ENCODE measurements at regions not wholly inside any gene's neighbourhood (a gene's known extent, or its start where the extent isn't known, plus 50 kb on each side); places are given as distances from the start of the nearest gene placed in this dataset.

DNA sequence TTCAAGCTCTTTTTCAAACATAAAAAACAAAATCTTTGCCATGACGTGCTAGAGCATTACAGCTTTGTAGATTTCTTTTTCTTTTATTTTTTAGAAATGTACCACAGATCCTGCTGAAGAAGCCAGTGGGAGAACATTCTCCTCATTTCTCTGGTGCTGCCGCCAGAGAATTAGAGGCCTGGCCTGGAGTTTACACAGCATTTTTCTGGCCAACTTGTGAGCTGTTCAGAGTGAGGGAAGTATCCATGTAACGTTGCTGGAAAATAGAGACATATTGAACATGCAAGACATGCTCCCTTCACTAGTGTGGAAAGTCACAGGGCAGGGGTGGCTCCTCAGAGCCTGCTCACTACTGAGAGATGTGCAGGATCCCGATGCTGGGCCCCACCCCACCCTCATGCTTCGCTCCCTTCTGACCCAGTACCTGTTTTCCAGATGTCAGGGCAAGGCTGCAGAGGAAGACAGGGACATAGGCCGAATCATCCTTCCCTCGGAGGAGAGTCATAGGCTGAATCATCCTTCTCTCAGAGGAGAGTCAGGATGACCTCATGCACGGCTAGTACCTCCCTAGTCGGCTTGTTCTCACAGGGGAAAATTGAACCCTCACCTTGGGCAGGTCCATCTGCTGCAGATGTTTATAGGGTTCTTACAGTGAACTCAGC, 298.5 kb downstream of the INSIG2 start:
- in situ Hi-C loops (cut with MboI; ENCODE audit: low pct_unique_long_range_greater_than_20kb, low sequenced_read_pairs, unreplicated experiment) = no loop called here
- DNase-seq (ENCODE audit: low spot score) = no peak
- TF ChIP-seq, protein P1, sequence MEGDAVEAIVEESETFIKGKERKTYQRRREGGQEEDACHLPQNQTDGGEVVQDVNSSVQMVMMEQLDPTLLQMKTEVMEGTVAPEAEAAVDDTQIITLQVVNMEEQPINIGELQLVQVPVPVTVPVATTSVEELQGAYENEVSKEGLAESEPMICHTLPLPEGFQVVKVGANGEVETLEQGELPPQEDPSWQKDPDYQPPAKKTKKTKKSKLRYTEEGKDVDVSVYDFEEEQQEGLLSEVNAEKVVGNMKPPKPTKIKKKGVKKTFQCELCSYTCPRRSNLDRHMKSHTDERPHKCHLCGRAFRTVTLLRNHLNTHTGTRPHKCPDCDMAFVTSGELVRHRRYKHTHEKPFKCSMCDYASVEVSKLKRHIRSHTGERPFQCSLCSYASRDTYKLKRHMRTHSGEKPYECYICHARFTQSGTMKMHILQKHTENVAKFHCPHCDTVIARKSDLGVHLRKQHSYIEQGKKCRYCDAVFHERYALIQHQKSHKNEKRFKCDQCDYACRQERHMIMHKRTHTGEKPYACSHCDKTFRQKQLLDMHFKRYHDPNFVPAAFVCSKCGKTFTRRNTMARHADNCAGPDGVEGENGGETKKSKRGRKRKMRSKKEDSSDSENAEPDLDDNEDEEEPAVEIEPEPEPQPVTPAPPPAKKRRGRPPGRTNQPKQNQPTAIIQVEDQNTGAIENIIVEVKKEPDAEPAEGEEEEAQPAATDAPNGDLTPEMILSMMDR (IDR thresholded peaks at IDR 0.05; ENCODE audit: extremely low read depth, insufficient read depth, missing control alignments) = no peak

DNA sequence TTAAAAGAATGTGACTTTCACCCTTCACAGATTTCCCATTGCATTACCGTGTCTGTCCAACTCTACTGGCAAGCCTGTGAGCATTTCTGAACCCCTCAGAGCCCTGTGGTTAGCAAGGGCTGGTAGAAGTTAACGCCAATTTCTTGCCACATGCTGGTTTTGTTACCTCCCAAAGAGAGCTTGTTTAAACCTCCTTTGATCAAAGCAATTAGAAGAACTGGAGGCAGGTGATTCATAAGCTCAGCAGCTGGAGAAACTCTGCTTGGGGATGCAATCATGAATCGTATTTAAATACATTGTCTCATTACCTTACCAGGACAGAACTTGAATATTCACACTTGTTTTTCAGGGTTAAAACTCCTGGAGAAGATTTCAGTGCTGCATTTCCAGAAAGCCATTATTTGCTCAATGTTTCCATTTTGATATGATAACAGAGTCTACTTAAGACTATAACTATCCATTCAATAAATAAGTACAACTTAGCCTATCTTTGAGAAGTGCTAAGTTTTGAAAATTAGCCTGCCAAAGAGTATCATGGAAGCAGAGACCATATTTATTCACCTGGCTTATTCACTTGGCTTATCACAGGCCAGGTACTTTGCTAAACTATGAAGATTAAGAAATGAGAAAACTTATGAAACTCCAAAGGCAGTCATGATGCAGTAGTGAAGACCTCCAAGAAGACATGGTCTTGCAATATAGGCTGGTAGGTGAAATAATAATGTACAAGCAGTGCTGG, 292.8 kb downstream of the INSIG2 start:
- in situ Hi-C loops (cut with MboI; ENCODE audit: low pct_unique_long_range_greater_than_20kb, low sequenced_read_pairs, unreplicated experiment) = no loop called here
- DNase-seq (ENCODE audit: low spot score) = no peak
- TF ChIP-seq, protein P1 (IDR thresholded peaks at IDR 0.05; ENCODE audit: extremely low read depth, insufficient read depth, missing control alignments) = no peak

DNA sequence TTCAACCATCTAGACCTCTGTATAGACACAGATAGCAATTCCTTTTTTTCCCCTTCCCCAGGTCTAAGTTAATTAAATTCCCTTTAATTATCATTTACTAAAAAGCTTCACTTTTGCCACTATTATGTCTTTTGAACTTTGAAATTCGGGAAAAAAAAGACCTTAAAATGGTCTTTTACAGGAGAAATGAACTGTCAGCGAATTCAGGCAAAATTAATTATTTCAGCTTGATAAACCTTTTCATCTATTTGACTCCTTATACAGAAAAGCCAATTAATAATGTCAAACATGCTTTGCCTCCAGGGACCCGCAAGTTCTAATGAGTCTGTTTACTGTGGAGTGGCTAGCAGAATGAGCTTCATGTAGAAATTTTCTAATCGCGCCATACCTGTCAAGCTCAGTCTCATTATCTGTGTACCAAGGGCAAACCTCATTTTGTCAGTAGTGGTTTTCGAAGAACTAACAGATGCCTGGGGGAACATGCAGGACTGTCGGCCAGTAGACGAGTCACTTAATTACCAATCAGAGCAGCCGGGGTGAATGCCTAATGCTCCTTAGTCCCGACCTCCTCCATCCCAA, 287.7 kb downstream of the INSIG2 start:
- in situ Hi-C loops (cut with MboI; ENCODE audit: low pct_unique_long_range_greater_than_20kb, low sequenced_read_pairs, unreplicated experiment) = no loop called here
- DNase-seq (ENCODE audit: low spot score) = no peak
- TF ChIP-seq, protein P1 (IDR thresholded peaks at IDR 0.05; ENCODE audit: extremely low read depth, insufficient read depth, missing control alignments) = no peak

DNA sequence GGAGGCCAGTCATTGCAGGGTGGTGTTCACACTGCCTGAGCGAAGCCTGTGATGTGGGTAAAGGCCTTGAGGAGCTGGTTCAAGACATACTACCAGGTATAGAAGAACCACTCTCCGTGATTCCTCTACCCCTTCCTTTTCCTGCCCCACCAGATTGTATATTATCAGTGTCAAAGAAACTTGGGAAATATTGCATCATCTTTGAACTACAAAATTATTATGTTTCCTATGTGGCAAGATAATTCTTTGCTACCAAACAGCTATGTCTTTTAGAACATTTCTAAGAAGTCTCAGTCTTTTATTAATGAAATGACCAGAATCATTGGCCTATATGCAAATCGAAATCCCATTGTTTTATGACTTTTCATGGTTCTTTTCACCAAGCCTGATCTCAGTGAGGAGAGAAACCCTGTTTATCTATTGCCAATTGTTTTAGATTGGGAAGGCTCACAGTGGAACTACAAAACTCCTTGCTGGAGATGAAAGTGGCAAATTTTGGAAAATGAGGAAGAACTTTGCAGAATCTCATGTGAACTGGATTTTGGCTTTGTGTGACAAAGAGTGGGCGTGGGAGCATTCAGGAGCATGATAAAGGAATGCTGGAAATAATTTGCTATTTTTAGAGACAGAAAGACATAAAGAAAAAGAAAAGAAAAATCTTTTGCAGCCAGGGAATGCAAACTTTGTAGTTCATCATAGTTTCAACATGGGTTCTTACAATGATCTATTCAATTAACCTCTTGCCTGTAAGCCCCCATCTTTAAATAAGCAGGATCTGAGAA, 286.9 kb downstream of the INSIG2 start:
- TF ChIP-seq, protein P1 (IDR thresholded peaks at IDR 0.05; ENCODE audit: extremely low read depth, insufficient read depth, missing control alignments) = no peak
- in situ Hi-C loops (cut with MboI; ENCODE audit: low pct_unique_long_range_greater_than_20kb, low sequenced_read_pairs, unreplicated experiment) = no loop called here
- no peak for DNase-seq (ENCODE audit: low spot score)

DNA sequence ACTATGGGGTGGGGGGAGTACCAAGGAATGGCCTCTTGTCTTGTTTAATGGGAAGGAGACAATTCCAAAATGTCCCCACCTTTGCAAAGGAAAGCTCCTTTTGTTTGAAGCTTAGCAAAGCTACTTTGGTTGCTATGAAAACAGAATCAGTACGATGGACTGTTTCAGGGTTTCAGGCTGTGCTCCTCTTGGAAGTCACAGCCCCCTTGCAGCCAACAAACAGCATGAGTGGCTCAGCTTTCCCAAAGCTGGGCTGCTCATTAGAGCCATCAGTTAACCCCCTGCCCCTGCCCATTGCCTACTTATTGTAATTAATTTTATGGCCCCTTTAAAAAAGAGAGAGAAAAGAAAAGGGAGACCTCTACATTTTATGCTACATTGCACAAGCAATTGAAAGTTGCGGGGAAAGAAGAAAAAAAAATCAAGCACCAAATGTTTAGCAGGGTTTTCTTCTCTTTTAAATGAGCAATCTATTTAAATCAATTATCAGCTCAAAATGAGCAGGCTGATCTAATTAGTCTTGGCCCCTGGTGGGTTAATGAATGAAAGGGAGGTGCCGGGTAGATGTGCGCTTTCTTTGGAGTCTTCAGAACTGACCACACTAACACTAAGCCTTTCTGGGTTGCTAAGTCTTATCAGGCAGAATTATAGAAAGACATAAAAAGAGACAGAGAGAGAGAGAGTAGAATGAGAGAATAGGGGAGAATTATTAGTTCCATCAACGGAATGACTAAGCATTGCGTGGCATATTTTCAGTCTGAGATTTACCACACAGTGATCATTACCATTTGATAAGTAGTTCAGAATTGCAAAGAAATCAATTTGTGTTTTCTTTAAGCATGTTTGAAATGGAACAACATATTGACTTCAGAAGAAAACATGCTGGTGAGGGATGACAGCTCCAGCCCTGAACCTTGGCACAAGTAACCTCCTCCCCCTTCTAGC, 284.9 kb downstream of the INSIG2 start:
- in situ Hi-C loops (cut with MboI; ENCODE audit: low pct_unique_long_range_greater_than_20kb, low sequenced_read_pairs, unreplicated experiment) = no loop called here
- DNase-seq (ENCODE audit: low spot score) = no peak
- TF ChIP-seq, protein P1 (IDR thresholded peaks at IDR 0.05; ENCODE audit: extremely low read depth, insufficient read depth, missing control alignments) = no peak

Measured in GM13977 (cell line).